Spleen (tissue), 11 donors: ENCODE measurements at regions not wholly inside any gene's neighbourhood (a gene's known extent, or its start where the extent isn't known, plus 50 kb on each side); places are given as distances from the start of the nearest gene placed in this dataset.
"Not testable (repeated sequence)": the region's sequence is repeated elsewhere in the genome, so short reads cannot be mapped to it uniquely, and the experiment has no call there.

ENCODE experiments used
- DNase-seq: peaks from one replicate; pipeline ENCODE4 v3.0.0-alpha.2; 2020
- H3K27ac ChIP-seq, 8 donors: fragments of 200-600 bp; sonication (generic) in 7 of 8; 1 replicate in 4 of 8; 2 replicates in 4 of 8; pipeline versions ENCODE4 v1.5.0 to v1.8.0; 2016 to 2021; ENCODE audit warnings: inconsistent platforms in 4 of 8, mild to moderate bottlenecking in 4 of 8, moderate library complexity in 1 of 8
- H3K27me3 ChIP-seq, 7 donors: fragments of 200-600 bp; sonication (generic) in 6 of 7; replicated peaks in 1 of 7; 1 replicate in 4 of 7; 2 replicates in 3 of 7; pipeline versions ENCODE4 v1.5.0 to v1.8.0; 2016 to 2021; ENCODE audit warnings: inconsistent platforms in 3 of 7, mild to moderate bottlenecking in 1 of 7
- H3K36me3 ChIP-seq, 6 donors: fragments of 200-600 bp; sonication (generic) in 5 of 6; 1 replicate in 4 of 6; 2 replicates in 2 of 6; pipeline versions ENCODE4 v1.5.0 to v1.8.0; 2016 to 2021; ENCODE audit warnings: inconsistent platforms in 2 of 6
- H3K4me1 ChIP-seq, 6 donors: fragments of 200-600 bp; sonication (generic) in 5 of 6; 1 replicate in 3 of 6; 2 replicates in 3 of 6; pipeline versions ENCODE4 v1.5.0 to v1.8.0; 2016 to 2021; ENCODE audit warnings: inconsistent platforms in 3 of 6
- H3K4me3 ChIP-seq, 8 donors: fragments of 200-600 bp; sonication (generic) in 7 of 8; 1 replicate in 4 of 8; 2 replicates in 4 of 8; pipeline versions ENCODE4 v1.5.0 to v1.8.0; 2016 to 2021; ENCODE audit warnings: inconsistent platforms in 4 of 8, mild to moderate bottlenecking in 4 of 8, moderate library complexity in 2 of 8
- H3K9me3 ChIP-seq, 8 donors: fragments of 200-600 bp; sonication (generic) in 7 of 8; 1 replicate in 4 of 8; 2 replicates in 4 of 8; pipeline versions ENCODE4 v1.5.0 to v1.8.0; 2016 to 2021; ENCODE audit warnings: inconsistent platforms in 4 of 8
- CTCF ChIP-seq, 11 experiments: fragments of 200-600 bp in 7 of 11; fragments of 450-650 bp in 4 of 11; sonication (generic) in 4 of 11; IDR thresholded peaks in 8 of 11; conservative IDR thresholded peaks in 3 of 11; 1 replicate in 7 of 11; 2 replicates in 4 of 11; pipeline versions ENCODE4 v1.4.0 to v1.8.0; 2016 to 2021; ENCODE audit warnings: antibody characterized with exemption in 11 of 11, inconsistent platforms in 4 of 11, mild to moderate bottlenecking in 1 of 11
- POLR2A ChIP-seq, 3 donors: fragments of 450-650 bp; IDR thresholded peaks; one replicate each; pipeline ENCODE4 v1.5.1; 2017; ENCODE audit warnings: antibody characterized with exemption in 3 of 3, mild to moderate bottlenecking in 1 of 3
- POLR2AphosphoS5 ChIP-seq, 3 donors: sonication (generic); formaldehyde crosslinking; IDR thresholded peaks; one replicate each; pipeline ENCODE4 v1.5.1; 2017; ENCODE audit warnings: antibody characterized with exemption in 3 of 3
- WGBS, 5 donors: extraction: QIAGEN DNeasy Blood & Tissue Kit in 3 of 5; methylation state at CpG; one replicate each; pipeline versions ENCODE4 v1.1.5 to v1.1.7; 2013 to 2018; 5-methylcytosine and 5-hydroxymethylcytosine counted together
- intact Hi-C: fragments of 100-400 bp; cut with DNase I; formaldehyde crosslinking; loops from one replicate; pipeline ENCODE4 v1.15.0; 2023; ENCODE audit warnings: low total_unique reads
- donor health status: healthy with polysubstance abuse.
- donor health status: DM: no; HTN: no; CAD: no; lungs with moderate emphysema.
- donor health status: DM: no; HTN: no; CAD: no.
- donor health status: Bipolar disorder and iron deficiency.
- donor health status: healthy.
- donor health status: DM: no; HTN: no; CAD: no.
- donor health status: DM: yes; HTN: yes; CAD: no.

- no peak for TF ChIP-seq POLR2A (IDR thresholded peaks at IDR 0.05)
- TF ChIP-seq POLR2AphosphoS5 (IDR thresholded peaks at IDR 0.05) = no peak
- TF ChIP-seq CTCF (IDR thresholded peaks at IDR 0.05 in 8 of 11, conservative IDR thresholded peaks at IDR 0.05 in 3 of 11) = no peak
- Histone ChIP-seq H3K9me3 (peaks cover 0 to 61% (median 51%) of the 10 kb centered on the region in 8 donors), H3K36me3 (no peaks in the 10 kb centered on the region), H3K4me3 (no peak overlapping the region), H3K27me3 (no peaks in the 10 kb centered on the region), H3K27ac (no peak overlapping the region), H3K4me1 (no peaks in the 10 kb centered on the region)
- WGBS, 5 donors = 47 to 66% (median 58%) methylated on average over 1 of the region's 1 CpG
- no peak for DNase-seq
- intact Hi-C loops = no loop called here
Measured at GRCh38 chr4:95929448-95930064, 89.7 kb downstream of the PDHA2 start.

GRCh38 chr4:95939141-95939540 is 99.2 kb downstream of the PDHA2 start:
- Histone ChIP-seq H3K27me3 (no peaks in the 10 kb centered on the region), H3K36me3 (no peaks in the 10 kb centered on the region), H3K9me3 (peaks cover 0 to 4% (median 0%) of the 10 kb centered on the region in 8 donors), H3K27ac (no peak overlapping the region), H3K4me3 (no peak overlapping the region), H3K4me1 (no peaks in the 10 kb centered on the region)
- no peak for TF ChIP-seq POLR2A (IDR thresholded peaks at IDR 0.05)
- TF ChIP-seq POLR2AphosphoS5 (IDR thresholded peaks at IDR 0.05) = no peak
- no peak for TF ChIP-seq CTCF (IDR thresholded peaks at IDR 0.05 in 8 of 11, conservative IDR thresholded peaks at IDR 0.05 in 3 of 11)
- 81 to 100% (median 93%) methylated on average over 1 of the region's 1 CpG for WGBS, 5 donors
- intact Hi-C loops = no loop called here
- no peak for DNase-seq

DNA sequence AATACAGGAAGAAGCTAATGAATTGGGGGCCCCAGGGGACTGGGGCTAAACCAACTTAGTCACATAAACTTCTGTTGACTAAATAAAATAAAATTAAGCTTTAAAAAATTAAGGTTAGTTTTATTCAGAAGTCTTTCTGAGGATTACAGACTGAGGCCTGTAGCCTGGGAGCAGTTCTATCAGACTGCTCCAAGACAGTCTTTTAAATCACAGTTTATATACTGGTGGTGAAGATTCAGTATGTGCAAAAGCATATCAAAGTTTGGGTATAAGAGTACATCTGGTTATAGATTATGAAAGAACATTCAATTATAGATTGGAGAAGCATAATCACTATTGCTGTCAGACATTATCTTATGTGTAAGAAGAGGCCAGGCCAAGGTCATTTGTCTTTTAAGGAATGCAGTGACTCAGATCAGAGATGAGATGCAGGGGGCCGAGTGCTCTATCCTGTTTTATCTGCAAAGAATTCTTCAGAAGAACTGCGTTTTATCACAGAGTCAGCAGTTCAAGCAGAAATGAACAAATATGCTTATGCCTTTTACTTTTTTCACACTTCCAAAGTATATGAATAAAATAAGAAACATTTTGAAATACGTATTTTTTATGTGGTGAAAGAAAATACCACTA is 109.4 kb downstream of the PDHA2 start:
- H3K36me3 ChIP-seq = no peaks in the 10 kb centered on the region
- H3K27ac ChIP-seq = no peak overlapping the region
- DNase-seq = no peak
- no peaks in the 10 kb centered on the region for H3K4me1 ChIP-seq
- peaks cover 0 to 19% (median 4%) of the 10 kb centered on the region in 8 donors for H3K9me3 ChIP-seq
- H3K27me3 ChIP-seq = no peaks in the 10 kb centered on the region
- intact Hi-C loops = no loop called here
- WGBS, 5 donors = 64 to 80% (median 70%) methylated on average over 3 of the region's 3 CpGs
- H3K4me3 ChIP-seq = no peak overlapping the region
- TF ChIP-seq CTCF (IDR thresholded peaks at IDR 0.05 in 8 of 11, conservative IDR thresholded peaks at IDR 0.05 in 3 of 11) (no peak), POLR2A (IDR thresholded peaks at IDR 0.05) (no peak), POLR2AphosphoS5 (IDR thresholded peaks at IDR 0.05) (no peak)

DNA sequence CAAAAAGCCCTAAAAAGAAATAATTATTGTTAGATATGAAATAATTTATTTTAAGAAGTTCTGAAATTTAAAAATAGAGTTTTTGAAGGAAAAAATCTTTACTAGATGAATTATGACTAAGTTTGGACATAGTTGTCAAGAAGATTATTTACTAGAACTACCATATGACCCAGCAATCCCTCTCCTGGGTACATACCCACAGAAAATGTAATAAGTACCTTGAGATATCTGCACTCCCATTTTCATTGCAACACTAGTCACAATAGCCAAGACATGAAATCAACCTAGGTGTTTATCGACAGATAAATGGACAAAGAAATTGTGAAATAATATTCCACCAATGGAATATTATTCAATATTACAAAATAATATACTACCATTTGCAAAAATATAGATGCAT is 109.9 kb downstream of the PDHA2 start:
- 92 to 98% (median 94%) methylated on average over 1 of the region's 1 CpG for WGBS, 5 donors
- DNase-seq = no peak
- H3K27me3 ChIP-seq = no peaks in the 10 kb centered on the region
- peaks cover 0 to 22% (median 4%) of the 10 kb centered on the region in 8 donors for H3K9me3 ChIP-seq
- no peaks in the 10 kb centered on the region for H3K4me1 ChIP-seq
- intact Hi-C loops = no loop called here
- no peak overlapping the region for H3K4me3 ChIP-seq
- H3K36me3 ChIP-seq = no peaks in the 10 kb centered on the region
- no peak overlapping the region for H3K27ac ChIP-seq
- no peak for TF ChIP-seq POLR2AphosphoS5 (IDR thresholded peaks at IDR 0.05)

- DNase-seq, H3K4me1 ChIP-seq, H3K4me3 ChIP-seq, H3K27me3 ChIP-seq, H3K27ac ChIP-seq, intact Hi-C loops, H3K36me3 ChIP-seq: not testable (repeated sequence)
- 52 to 86% (median 63%) methylated on average over 2 of the region's 2 CpGs for WGBS, 5 donors
- H3K9me3 ChIP-seq = peaks cover 0 to 14% (median 0%) of the 10 kb centered on the region in 8 donors
Measured at GRCh38 chr4:95952538-95952937, 112.6 kb downstream of the PDHA2 start.
